ENCODE measurements at regions not wholly inside any gene's neighbourhood (a gene's known extent, or its start where the extent isn't known, plus 50 kb on each side); places are given as distances from the start of the nearest gene placed in this dataset.

GRCh38 chr15:38720893-38721567, 156.4 kb upstream of the RASGRP1 start:
- FAIRE-seq, result no peak
- no peak overlapping the region for H2BK20ac ChIP-seq (ENCODE audit: low read length)
- no peaks in the 10 kb centered on the region for H4K20me1 ChIP-seq (replicated peaks in 1 of 2; ENCODE audit: control insufficient read depth in 1 of 2, insufficient read depth in 2 of 2, low read length in 2 of 2)
- no peak overlapping the region for H2AK5ac ChIP-seq (ENCODE audit: low read depth, low read length)
- no peak overlapping the region for H2BK12ac ChIP-seq (ENCODE audit: low read depth, low read length)
- no peaks in the 10 kb centered on the region for H3K27me3 ChIP-seq (replicated peaks in 1 of 4; ENCODE audit: control insufficient read depth in 3 of 4, extremely low read depth in 1 of 4, insufficient read depth in 3 of 4, low read length in 3 of 4)
- no peaks in the 10 kb centered on the region for H3K79me1 ChIP-seq (ENCODE audit: low read depth, low read length)
- no peak overlapping the region for H3K9ac ChIP-seq (replicated peaks in 1 of 4; ENCODE audit: extremely low read depth in 1 of 4, low read depth in 3 of 4, low read length in 3 of 4)
- ChIA-PET CTCF (ENCODE audit: partially characterized antibody) (interaction anchor here (0.6 to 1.2 kb wide), 2 partner anchors 14 to 864 kb away, joined by 3 read pairs; no protein-coding TSS in a partner anchor), POLR2A (ENCODE audit: partially characterized antibody) (no interaction called here)
- H3K36me3 ChIP-seq (ENCODE audit: control insufficient read depth in 2 of 4, insufficient read depth in 4 of 4, low read length in 3 of 4), result no peaks in the 10 kb centered on the region
- H3K18ac ChIP-seq (ENCODE audit: extremely low read depth, low read length), result no peak overlapping the region
- H4K8ac ChIP-seq (ENCODE audit: extremely low read depth, insufficient read depth, low read length), result no peak overlapping the region
- no peaks in the 10 kb centered on the region for H3K4me1 ChIP-seq (replicated peaks in 1 of 4; ENCODE audit: control insufficient read depth in 3 of 4, insufficient read depth in 4 of 4, low read length in 3 of 4)
- 73% methylated on average over 4 of the region's 4 CpGs; no CpG with 5 or more reads in 1 of the 2 experiments for WGBS, 2 experiments (ENCODE audit: extremely low coverage in 1 of 2, insufficient coverage in 1 of 2, insufficient read length in 1 of 2, insufficient replicate concordance in 2 of 2, low coverage in 1 of 2, low lambda C conversion rate in 2 of 2, missing lambda C conversion rate in 1 of 2)
- H4K5ac ChIP-seq (ENCODE audit: insufficient read length, low read depth, low read length), result no peak overlapping the region
- H2BK120ac ChIP-seq (replicated peaks; ENCODE audit: low read depth, low read length), result no peak overlapping the region
- H3K23ac ChIP-seq (ENCODE audit: insufficient read length), result no peak overlapping the region
- H2BK15ac ChIP-seq (ENCODE audit: low read length), result no peak overlapping the region
- H3K23me2 ChIP-seq (ENCODE audit: low read depth, low read length), result no peaks in the 10 kb centered on the region
- no peak overlapping the region for H3K56ac ChIP-seq (replicated peaks; ENCODE audit: insufficient read length, low read depth, low read length)
- no peak overlapping the region for H4K91ac ChIP-seq (replicated peaks; ENCODE audit: insufficient read length, low read length)
- no peak overlapping the region for H3K4me3 ChIP-seq (ENCODE audit: extremely low read depth in 1 of 4, insufficient read depth in 2 of 4, low read depth in 3 of 4, low read length in 4 of 4)
- no peaks in the 10 kb centered on the region for H3K79me2 ChIP-seq (ENCODE audit: control insufficient read depth in 1 of 2, insufficient read depth in 2 of 2, low read length in 2 of 2)
- no peak overlapping the region for H2BK5ac ChIP-seq (ENCODE audit: low read depth, low read length)
- DNase-seq (ENCODE audit: low read depth in 1 of 2, low spot score in 2 of 2), result no peak
- no peak for TF ChIP-seq JUN (IDR thresholded peaks at IDR 0.05; ENCODE audit: low read depth, low read length)
- TF ChIP-seq NANOG (IDR thresholded peaks at IDR 0.05; ENCODE audit: insufficient read depth, low read depth, low read length, poor library complexity, severe bottlenecking), result no peak
- TF ChIP-seq KDM4A (IDR thresholded peaks at IDR 0.05; ENCODE audit: low read depth, low read length, severe bottlenecking), result no peak
- H3K9me3 ChIP-seq (ENCODE audit: insufficient read depth in 2 of 2, low read depth in 1 of 2, low read length in 1 of 2), result no peaks in the 10 kb centered on the region
- no peak overlapping the region for H3K4ac ChIP-seq (replicated peaks; ENCODE audit: insufficient read length, low read depth, low read length)
- H2AFZ ChIP-seq (ENCODE audit: low read length), result no peak overlapping the region
- no peak overlapping the region for H3K4me2 ChIP-seq (ENCODE audit: insufficient read depth in 1 of 2, low read depth in 2 of 2, low read length in 2 of 2)
- no peak overlapping the region for H3K14ac ChIP-seq (ENCODE audit: insufficient read length)
- H3K27ac ChIP-seq (ENCODE audit: low read depth, low read length), result no peak overlapping the region
